HEK293T (cell line): ENCODE measurements at regions not wholly inside any gene's neighbourhood (a gene's known extent, or its start where the extent isn't known, plus 50 kb on each side); places are given as distances from the start of the nearest gene placed in this dataset.

Experiments used
- FOXM1 ChIP-seq: fragments of 450-650 bp; IDR thresholded peaks from 2 replicates; pipeline ENCODE4 v1.6.1; 2017; ENCODE audit warnings: mild to moderate bottlenecking, borderline replicate concordance
- HDGF ChIP-seq: fragments of 450-650 bp; IDR thresholded peaks from 2 replicates; pipeline ENCODE4 v1.6.1; 2017; ENCODE audit warnings: antibody characterized with exemption, borderline replicate concordance
- NFRKB ChIP-seq: fragments of 450-650 bp; IDR thresholded peaks from 2 replicates; pipeline ENCODE4 v1.6.1; 2016; ENCODE audit warnings: mild to moderate bottlenecking, moderate library complexity
- SP1 ChIP-seq: fragments of 450-650 bp; IDR thresholded peaks from 2 replicates; pipeline ENCODE4 v1.6.1; 2017
- TARDBP ChIP-seq: fragments of 450-650 bp; IDR thresholded peaks from 2 replicates; pipeline ENCODE4 v1.6.1; 2016
- ZNF384 ChIP-seq: fragments of 450-650 bp; IDR thresholded peaks from 2 replicates; pipeline ENCODE4 v1.6.1; 2016
- TF ChIP-seq, protein P1 (sequence below): fragments of 450-650 bp; IDR thresholded peaks from 2 replicates; pipeline ENCODE4 v1.6.1; 2016

DNA sequence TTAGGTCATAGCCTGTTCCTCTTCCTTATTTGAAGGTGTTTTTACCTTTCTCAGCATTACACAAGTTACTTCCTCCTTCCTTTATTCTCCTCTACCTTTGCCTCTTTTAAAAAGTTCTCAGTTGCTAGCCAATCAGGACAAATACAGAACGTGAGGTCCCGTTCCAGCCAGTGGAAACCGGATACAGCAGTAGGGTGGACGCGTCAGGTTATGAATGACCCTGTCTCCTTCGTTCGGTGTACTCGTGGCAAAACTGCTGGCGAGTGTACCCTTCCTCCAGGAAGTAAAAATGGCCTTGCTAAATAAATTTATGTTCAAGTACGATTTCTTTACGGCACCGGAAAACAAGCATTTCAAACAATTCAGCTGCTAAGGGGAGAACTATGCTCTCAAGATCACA is 77.0 kb upstream of the MLN start:
- TF ChIP-seq SP1 (no peak), FOXM1 (no peak), TARDBP (no peak), NFRKB (no peak), ZNF384 (no peak), HDGF (no peak)
- TF ChIP-seq, protein P1, sequence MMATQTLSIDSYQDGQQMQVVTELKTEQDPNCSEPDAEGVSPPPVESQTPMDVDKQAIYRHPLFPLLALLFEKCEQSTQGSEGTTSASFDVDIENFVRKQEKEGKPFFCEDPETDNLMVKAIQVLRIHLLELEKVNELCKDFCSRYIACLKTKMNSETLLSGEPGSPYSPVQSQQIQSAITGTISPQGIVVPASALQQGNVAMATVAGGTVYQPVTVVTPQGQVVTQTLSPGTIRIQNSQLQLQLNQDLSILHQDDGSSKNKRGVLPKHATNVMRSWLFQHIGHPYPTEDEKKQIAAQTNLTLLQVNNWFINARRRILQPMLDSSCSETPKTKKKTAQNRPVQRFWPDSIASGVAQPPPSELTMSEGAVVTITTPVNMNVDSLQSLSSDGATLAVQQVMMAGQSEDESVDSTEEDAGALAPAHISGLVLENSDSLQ: no peak
